ENCODE measurements at regions not wholly inside any gene's neighbourhood (a gene's known extent, or its start where the extent isn't known, plus 50 kb on each side); places are given as distances from the start of the nearest gene placed in this dataset.

DNA sequence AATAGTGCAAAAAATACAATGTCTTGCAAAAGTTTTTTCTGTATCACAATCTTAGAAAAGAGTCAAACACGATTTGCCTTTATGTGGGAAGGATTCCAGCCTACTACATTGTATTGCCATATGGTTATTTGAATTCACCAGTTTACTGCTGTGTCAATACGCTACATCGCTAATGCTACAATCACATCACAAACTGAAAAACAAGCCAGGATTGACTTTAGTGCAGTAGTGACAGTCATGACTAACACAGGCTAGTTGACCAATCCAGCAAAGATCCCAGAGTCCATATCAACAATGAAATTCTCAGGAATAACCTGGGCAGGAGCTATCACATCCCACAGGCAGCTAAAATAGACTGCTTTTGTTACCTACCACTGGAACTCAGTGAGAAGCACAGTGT lies 67.0 kb downstream of the IL12A start:
- Histone ChIP-seq H3K4me1 (ENCODE audit: insufficient read depth, low read length, poor library complexity, severe bottlenecking) (no peaks in the 10 kb centered on the region), H2AFZ (ENCODE audit: low read length) (no peak overlapping the region), H3K9me3 (ENCODE audit: low read length) (no peaks in the 10 kb centered on the region), H3K36me3 (ENCODE audit: insufficient read depth, low read length) (no peaks in the 10 kb centered on the region), H3K9me2 (ENCODE audit: insufficient read depth, low read length) (no peaks in the 10 kb centered on the region), H3K79me2 (ENCODE audit: insufficient read depth, low read depth, low read length) (no peaks in the 10 kb centered on the region), H3K27ac (ENCODE audit: low read depth, low read length, poor library complexity, severe bottlenecking) (no peak overlapping the region), H3K4me2 (ENCODE audit: low read length) (no peak overlapping the region), H3K4me3 (ENCODE audit: low read depth, low read length, poor library complexity, severe bottlenecking) (no peak overlapping the region), H4K20me1 (ENCODE audit: insufficient read depth, low read length) (no peaks in the 10 kb centered on the region)
- CTCF ChIA-PET (ENCODE audit: unreplicated experiment) = no interaction called here
- intact Hi-C loops (cut with micrococcal nuclease; ENCODE audit: unreplicated experiment) = no loop called here
- POLR2A ChIA-PET = no interaction called here
- no peak for TF ChIP-seq EZH2phosphoT487 (IDR thresholded peaks at IDR 0.05; ENCODE audit: borderline replicate concordance, low read depth, low read length)
- TF ChIP-seq, protein P1, sequence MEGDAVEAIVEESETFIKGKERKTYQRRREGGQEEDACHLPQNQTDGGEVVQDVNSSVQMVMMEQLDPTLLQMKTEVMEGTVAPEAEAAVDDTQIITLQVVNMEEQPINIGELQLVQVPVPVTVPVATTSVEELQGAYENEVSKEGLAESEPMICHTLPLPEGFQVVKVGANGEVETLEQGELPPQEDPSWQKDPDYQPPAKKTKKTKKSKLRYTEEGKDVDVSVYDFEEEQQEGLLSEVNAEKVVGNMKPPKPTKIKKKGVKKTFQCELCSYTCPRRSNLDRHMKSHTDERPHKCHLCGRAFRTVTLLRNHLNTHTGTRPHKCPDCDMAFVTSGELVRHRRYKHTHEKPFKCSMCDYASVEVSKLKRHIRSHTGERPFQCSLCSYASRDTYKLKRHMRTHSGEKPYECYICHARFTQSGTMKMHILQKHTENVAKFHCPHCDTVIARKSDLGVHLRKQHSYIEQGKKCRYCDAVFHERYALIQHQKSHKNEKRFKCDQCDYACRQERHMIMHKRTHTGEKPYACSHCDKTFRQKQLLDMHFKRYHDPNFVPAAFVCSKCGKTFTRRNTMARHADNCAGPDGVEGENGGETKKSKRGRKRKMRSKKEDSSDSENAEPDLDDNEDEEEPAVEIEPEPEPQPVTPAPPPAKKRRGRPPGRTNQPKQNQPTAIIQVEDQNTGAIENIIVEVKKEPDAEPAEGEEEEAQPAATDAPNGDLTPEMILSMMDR (conservative IDR thresholded peaks at IDR 0.05; ENCODE audit: low read length) = no peak
- DNase-seq (ENCODE audit: low spot score) = no peak
- no TSS peak for BruUV-seq (replicated peaks)

DNA sequence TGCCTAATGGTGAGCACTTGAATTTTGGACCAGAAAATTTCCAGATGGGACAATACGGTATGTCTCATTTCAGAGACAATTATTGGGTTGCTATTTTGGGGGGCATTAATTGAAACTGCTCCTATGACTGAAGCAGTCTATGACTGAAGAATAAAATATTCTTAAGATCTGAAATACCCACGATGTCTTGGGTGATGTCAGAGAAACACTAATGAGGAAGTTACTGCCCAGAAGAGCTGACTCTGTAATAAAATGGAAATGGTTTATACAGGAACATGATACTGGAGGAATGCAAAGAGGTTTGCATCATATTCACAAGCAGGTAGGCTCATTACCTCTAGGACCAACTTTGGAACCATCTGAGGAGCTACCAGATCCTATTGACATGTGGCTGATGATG lies 68.7 kb downstream of the IL12A start:
- Histone ChIP-seq H3K4me2 (ENCODE audit: low read length) (no peak overlapping the region), H3K9me3 (ENCODE audit: low read length) (no peaks in the 10 kb centered on the region), H3K36me3 (ENCODE audit: insufficient read depth, low read length) (no peaks in the 10 kb centered on the region), H3K79me2 (ENCODE audit: insufficient read depth, low read depth, low read length) (no peaks in the 10 kb centered on the region), H3K9me2 (ENCODE audit: insufficient read depth, low read length) (no peaks in the 10 kb centered on the region), H2AFZ (ENCODE audit: low read length) (no peak overlapping the region), H3K4me3 (ENCODE audit: low read depth, low read length, poor library complexity, severe bottlenecking) (no peak overlapping the region), H4K20me1 (ENCODE audit: insufficient read depth, low read length) (no peaks in the 10 kb centered on the region), H3K4me1 (ENCODE audit: insufficient read depth, low read length, poor library complexity, severe bottlenecking) (no peaks in the 10 kb centered on the region), H3K27ac (ENCODE audit: low read depth, low read length, poor library complexity, severe bottlenecking) (no peak overlapping the region)
- CTCF ChIA-PET (ENCODE audit: unreplicated experiment) = no interaction called here
- TF ChIP-seq, protein P1 (conservative IDR thresholded peaks at IDR 0.05; ENCODE audit: low read length) = no peak
- no peak for TF ChIP-seq EZH2phosphoT487 (IDR thresholded peaks at IDR 0.05; ENCODE audit: borderline replicate concordance, low read depth, low read length)
- BruUV-seq (replicated peaks) = no TSS peak
- no peak for DNase-seq (ENCODE audit: low spot score)
- POLR2A ChIA-PET = interaction anchor here (0.7 kb wide), 1 partner anchor 16 kb away, joined by 3 read pairs; no protein-coding TSS in a partner anchor
- intact Hi-C loops (cut with micrococcal nuclease; ENCODE audit: unreplicated experiment) = no loop called here

- no peak overlapping the region for H3K27ac ChIP-seq (ENCODE audit: low read depth, low read length, poor library complexity, severe bottlenecking)
- BruUV-seq (replicated peaks) = no TSS peak
- H3K4me2 ChIP-seq (ENCODE audit: low read length) = no peak overlapping the region
- no peak for DNase-seq (ENCODE audit: low spot score)
- H2AFZ ChIP-seq (ENCODE audit: low read length) = no peak overlapping the region
- intact Hi-C loops (cut with micrococcal nuclease; ENCODE audit: unreplicated experiment) = no loop called here
- ChIA-PET POLR2A (no interaction called here), CTCF (ENCODE audit: unreplicated experiment) (no interaction called here)
- H3K4me1 ChIP-seq (ENCODE audit: insufficient read depth, low read length, poor library complexity, severe bottlenecking) = no peaks in the 10 kb centered on the region
- no peaks in the 10 kb centered on the region for H3K79me2 ChIP-seq (ENCODE audit: insufficient read depth, low read depth, low read length)
- no peaks in the 10 kb centered on the region for H3K9me3 ChIP-seq (ENCODE audit: low read length)
- H3K9me2 ChIP-seq (ENCODE audit: insufficient read depth, low read length) = no peaks in the 10 kb centered on the region
- no peaks in the 10 kb centered on the region for H3K36me3 ChIP-seq (ENCODE audit: insufficient read depth, low read length)
- no peak for TF ChIP-seq EZH2phosphoT487 (IDR thresholded peaks at IDR 0.05; ENCODE audit: borderline replicate concordance, low read depth, low read length)
- H3K4me3 ChIP-seq (ENCODE audit: low read depth, low read length, poor library complexity, severe bottlenecking) = no peak overlapping the region
- H4K20me1 ChIP-seq (ENCODE audit: insufficient read depth, low read length) = no peaks in the 10 kb centered on the region
Measured at GRCh38 chr3:160060409-160061027, 71.9 kb downstream of the IL12A start.
